Neural progenitor cell (in vitro differentiated cells): ENCODE measurements at regions not wholly inside any gene's neighbourhood (a gene's known extent, or its start where the extent isn't known, plus 50 kb on each side); places are given as distances from the start of the nearest gene placed in this dataset.

Source experiments
- CTCF ChIP-seq: fragments of 200-600 bp; sonication (generic); IDR thresholded peaks from 2 replicates; pipeline ENCODE4 v1.5.1; 2017; ENCODE audit warnings: antibody characterized with exemption, mild to moderate bottlenecking
- EZH2 ChIP-seq: fragments of 200-600 bp; sonication (generic); IDR thresholded peaks from 2 replicates; pipeline ENCODE4 v1.6.1; 2017; ENCODE audit warnings: antibody characterized with exemption, mild to moderate bottlenecking, moderate library complexity
- EZH2phosphoT487 ChIP-seq: fragments of 200-600 bp; sonication (generic); IDR thresholded peaks from 2 replicates; pipeline ENCODE4 v1.6.1; 2017; ENCODE audit warnings: antibody characterized with exemption

GRCh38 chr13:50730496-50731351 is 112.8 kb downstream of the DLEU7 start:
- no peak for TF ChIP-seq CTCF
- TF ChIP-seq EZH2phosphoT487 = no peak
- TF ChIP-seq EZH2 = no peak
